Osteocyte (in vitro differentiated cells): ENCODE measurements at regions not wholly inside any gene's neighbourhood (a gene's known extent, or its start where the extent isn't known, plus 50 kb on each side); places are given as distances from the start of the nearest gene placed in this dataset.

Experiments used
- DNase-seq: peaks from one replicate; pipeline ENCODE4 v3.0.0; 2021; ENCODE audit warnings: mixed read lengths; ENCODE audit not compliant: unreplicated experiment; ENCODE audit errors: extremely low spot score
- H3K27ac Mint-ChIP-seq: one replicate; pipeline ENCODE4 v1.8.0; 2021; ENCODE audit warnings: mild to moderate bottlenecking, mixed read lengths; ENCODE audit not compliant: unreplicated experiment
- H3K27me3 Mint-ChIP-seq: one replicate; pipeline ENCODE4 v1.8.0; 2021; ENCODE audit warnings: mixed read lengths; ENCODE audit not compliant: unreplicated experiment
- H3K36me3 Mint-ChIP-seq: one replicate; pipeline ENCODE4 v1.8.0; 2021; ENCODE audit warnings: mixed read lengths; ENCODE audit not compliant: unreplicated experiment
- H3K4me1 Mint-ChIP-seq: one replicate; pipeline ENCODE4 v1.8.0; 2021; ENCODE audit warnings: mixed read lengths; ENCODE audit not compliant: unreplicated experiment
- H3K4me3 Mint-ChIP-seq: one replicate; pipeline ENCODE4 v1.8.0; 2021; ENCODE audit warnings: mild to moderate bottlenecking, moderate library complexity, mixed read lengths; ENCODE audit not compliant: unreplicated experiment
- H3K9me3 Mint-ChIP-seq: one replicate; pipeline ENCODE4 v1.8.0; 2021; ENCODE audit warnings: mixed read lengths; ENCODE audit not compliant: unreplicated experiment
- TF ChIP-seq, protein P1 (sequence below): fragments of 200-600 bp; sonication (generic); IDR thresholded peaks from 2 replicates; pipeline ENCODE4 v1.5.0; 2021; ENCODE audit warnings: antibody characterized with exemption, mild to moderate bottlenecking, moderate library complexity

DNA sequence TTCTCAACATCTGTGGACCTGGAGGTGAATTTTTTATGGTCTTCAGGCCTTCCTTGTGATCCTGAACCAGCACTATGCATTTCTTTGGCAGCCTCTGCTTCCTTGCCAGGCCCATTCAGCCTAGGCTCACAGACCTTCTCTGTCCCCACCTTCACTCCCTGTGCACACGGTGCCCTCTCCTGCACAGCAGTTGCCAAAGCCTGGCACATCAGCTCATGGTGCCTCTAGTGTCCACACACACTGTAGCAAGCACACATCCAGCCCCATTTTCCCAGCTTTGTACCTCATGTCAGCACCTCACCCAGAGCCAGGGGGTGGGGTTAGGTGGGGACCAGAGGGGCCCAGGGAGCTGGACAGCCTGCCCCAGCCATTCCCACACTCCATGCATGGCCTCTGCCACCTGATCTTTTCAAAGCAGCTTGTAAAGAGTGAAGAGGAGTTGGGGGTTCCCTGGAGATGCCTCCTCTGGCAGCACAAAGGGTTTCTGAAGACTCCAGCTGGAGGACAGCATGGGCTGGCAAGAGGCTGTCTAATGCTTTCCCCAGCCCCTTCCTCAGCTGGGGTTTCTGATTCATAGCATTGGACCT lies 57.9 kb upstream of the TMEM72 start:
- Mint-ChIP-seq H3K36me3 (peaks cover 4% of the 10 kb centered on the region), H3K9me3 (no peaks in the 10 kb centered on the region), H3K4me1 (peaks cover 49% of the 10 kb centered on the region), H3K27me3 (no peaks in the 10 kb centered on the region), H3K27ac (no peak overlapping the region), H3K4me3 (no peak overlapping the region)
- TF ChIP-seq, protein P1, sequence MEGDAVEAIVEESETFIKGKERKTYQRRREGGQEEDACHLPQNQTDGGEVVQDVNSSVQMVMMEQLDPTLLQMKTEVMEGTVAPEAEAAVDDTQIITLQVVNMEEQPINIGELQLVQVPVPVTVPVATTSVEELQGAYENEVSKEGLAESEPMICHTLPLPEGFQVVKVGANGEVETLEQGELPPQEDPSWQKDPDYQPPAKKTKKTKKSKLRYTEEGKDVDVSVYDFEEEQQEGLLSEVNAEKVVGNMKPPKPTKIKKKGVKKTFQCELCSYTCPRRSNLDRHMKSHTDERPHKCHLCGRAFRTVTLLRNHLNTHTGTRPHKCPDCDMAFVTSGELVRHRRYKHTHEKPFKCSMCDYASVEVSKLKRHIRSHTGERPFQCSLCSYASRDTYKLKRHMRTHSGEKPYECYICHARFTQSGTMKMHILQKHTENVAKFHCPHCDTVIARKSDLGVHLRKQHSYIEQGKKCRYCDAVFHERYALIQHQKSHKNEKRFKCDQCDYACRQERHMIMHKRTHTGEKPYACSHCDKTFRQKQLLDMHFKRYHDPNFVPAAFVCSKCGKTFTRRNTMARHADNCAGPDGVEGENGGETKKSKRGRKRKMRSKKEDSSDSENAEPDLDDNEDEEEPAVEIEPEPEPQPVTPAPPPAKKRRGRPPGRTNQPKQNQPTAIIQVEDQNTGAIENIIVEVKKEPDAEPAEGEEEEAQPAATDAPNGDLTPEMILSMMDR = peak; percentile 64
- no peak for DNase-seq

DNA sequence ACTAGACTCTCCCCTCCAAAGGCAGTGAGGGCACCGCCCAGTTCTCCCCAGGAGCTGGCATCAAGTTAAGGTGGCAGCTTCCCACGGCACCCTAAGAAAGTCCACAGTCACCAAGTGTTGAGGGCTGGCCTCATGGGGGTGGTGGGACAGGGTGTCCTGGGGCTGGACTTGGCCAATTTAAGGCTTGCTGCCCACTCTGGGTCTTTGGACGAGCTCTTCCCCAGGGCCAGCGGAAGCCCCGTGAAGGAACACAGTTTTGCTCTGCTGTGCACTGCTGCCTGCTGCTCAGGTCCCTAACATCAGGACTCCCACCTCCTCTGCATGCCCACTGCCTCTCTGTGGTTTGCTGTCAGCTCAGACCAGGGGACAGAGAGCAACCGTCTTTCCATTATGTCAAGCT lies 57.3 kb upstream of the TMEM72 start:
- DNase-seq = no peak
- Mint-ChIP-seq H3K4me1 (peaks cover 49% of the 10 kb centered on the region), H3K9me3 (no peaks in the 10 kb centered on the region), H3K27ac (no peak overlapping the region), H3K27me3 (no peaks in the 10 kb centered on the region), H3K4me3 (no peak overlapping the region), H3K36me3 (peaks cover 3% of the 10 kb centered on the region)
- TF ChIP-seq, protein P1 = no peak

DNA sequence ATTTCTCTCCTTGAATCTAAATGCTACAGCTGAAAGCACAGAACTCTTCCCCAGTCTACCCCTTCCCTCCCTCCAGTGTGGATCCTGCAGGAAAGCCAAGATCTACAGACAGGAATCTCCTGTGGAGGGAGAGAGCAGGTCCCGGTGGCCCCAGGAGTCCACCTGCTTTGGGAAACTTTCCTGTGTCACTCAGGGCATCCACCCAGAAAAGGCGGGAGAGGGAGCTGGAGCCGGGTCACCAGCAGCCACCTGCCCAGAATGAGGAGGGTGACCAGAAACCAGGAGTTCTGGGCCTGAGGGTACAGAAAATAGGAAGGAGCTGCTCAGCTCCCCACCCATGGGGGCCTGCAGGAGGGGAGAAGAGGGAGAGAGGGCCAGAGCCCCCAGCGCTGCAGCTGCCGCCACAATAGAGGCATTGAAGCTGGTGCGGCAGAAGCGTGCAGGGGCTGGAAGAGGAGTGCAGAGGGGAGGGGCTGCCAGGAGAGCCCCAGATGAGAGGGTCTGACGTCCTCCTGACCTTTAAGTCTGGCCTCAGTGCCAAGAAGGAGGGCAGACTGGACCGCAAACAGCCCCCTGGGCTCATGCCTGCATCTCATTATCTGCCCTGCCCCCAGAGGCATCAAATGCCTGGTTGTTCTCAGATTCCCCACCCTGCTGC lies 56.3 kb upstream of the TMEM72 start:
- Mint-ChIP-seq H3K9me3 (no peaks in the 10 kb centered on the region), H3K4me3 (no peak overlapping the region), H3K4me1 (peaks cover 49% of the 10 kb centered on the region), H3K27me3 (no peaks in the 10 kb centered on the region), H3K27ac (no peak overlapping the region), H3K36me3 (no peaks in the 10 kb centered on the region)
- DNase-seq = no peak
- TF ChIP-seq, protein P1 = no peak

DNA sequence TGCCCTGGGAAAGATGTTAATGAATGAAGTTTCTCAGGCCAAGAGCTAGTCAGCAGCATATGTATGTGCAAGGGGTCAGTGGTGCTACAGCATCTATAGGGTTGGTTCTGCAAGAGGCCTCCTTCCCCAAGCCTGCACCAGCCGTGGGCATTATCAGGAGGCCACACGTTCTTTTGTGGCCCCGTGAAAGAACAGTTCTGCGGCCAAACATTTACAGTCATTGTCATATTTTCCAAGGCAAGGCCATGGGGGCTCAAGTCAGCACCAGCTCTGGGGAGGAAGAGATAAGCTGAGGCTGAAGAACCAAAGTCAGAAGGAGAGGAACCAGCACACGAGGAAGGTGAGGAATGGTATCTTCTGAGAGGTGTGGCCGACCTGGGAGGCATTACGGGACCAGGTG lies 54.4 kb upstream of the TMEM72 start:
- no peaks in the 10 kb centered on the region for H3K36me3 Mint-ChIP-seq
- H3K27ac Mint-ChIP-seq = no peak overlapping the region
- H3K27me3 Mint-ChIP-seq = no peaks in the 10 kb centered on the region
- DNase-seq = no peak
- peaks cover 59% of the 10 kb centered on the region for H3K4me1 Mint-ChIP-seq
- no peak overlapping the region for H3K4me3 Mint-ChIP-seq
- H3K9me3 Mint-ChIP-seq = no peaks in the 10 kb centered on the region
- TF ChIP-seq, protein P1 = no peak

DNA sequence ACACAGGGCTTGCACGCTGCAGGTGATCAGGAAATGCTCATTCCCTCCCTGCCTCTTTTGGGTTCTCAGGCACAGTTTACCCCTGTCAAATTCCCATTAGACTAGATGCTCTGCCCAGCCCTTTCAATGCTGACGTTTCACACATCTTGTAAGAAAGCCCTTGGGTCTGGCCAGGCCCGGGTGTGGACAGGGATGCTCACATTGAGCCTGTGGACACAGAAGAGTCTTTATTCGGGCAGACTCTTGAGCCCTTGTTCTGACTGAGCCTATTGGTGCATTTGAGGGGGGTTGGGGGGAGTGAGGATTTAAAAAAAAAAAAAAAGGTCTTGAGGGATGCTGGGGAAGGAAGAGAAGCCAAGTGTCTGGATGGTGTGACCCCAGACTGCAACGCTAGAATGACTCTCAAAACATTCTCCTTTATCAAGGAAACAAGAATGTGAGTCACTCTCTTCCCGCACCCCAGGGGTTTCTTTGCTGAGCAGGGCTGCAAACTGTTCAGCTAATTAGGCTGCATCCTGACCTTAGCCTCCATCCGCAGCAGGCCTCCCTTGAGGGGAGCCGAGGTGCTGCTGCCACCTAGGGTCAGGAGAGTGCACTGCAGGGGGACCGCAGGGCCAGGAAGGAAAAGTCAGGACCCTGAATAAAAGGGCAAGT lies 53.6 kb upstream of the TMEM72 start:
- H3K4me3 Mint-ChIP-seq = no peak overlapping the region
- DNase-seq = peak; percentile 92
- peaks cover 66% of the 10 kb centered on the region for H3K4me1 Mint-ChIP-seq
- H3K27me3 Mint-ChIP-seq = no peaks in the 10 kb centered on the region
- TF ChIP-seq, protein P1 = peak; percentile 100
- no peaks in the 10 kb centered on the region for H3K36me3 Mint-ChIP-seq
- no peaks in the 10 kb centered on the region for H3K9me3 Mint-ChIP-seq
- H3K27ac Mint-ChIP-seq = peak overlapping the region; percentile 56
